Left ventricle myocardium superior (tissue), 1 donor: ENCODE measurements at regions not wholly inside any gene's neighbourhood (a gene's known extent, or its start where the extent isn't known, plus 50 kb on each side); places are given as distances from the start of the nearest gene placed in this dataset.

Source experiments
- ATAC-seq: fragments of 200-7000 bp; cut with Tn5 transposase; one replicate; pipeline ENCODE4 v1.9.1; 2020; ENCODE audit warnings: mild to moderate bottlenecking, moderate library complexity
- DNase-seq: peaks from one replicate; pipeline ENCODE4 v3.0.0-alpha.2; 2020
- intact Hi-C: fragments of 100-400 bp; cut with micrococcal nuclease; formaldehyde crosslinking; loops from one replicate; pipeline ENCODE4 v1.11.0; 2022
- donor health status: DM: no; HTN: yes; CAD: no; lungs with severe emphysema.

DNA sequence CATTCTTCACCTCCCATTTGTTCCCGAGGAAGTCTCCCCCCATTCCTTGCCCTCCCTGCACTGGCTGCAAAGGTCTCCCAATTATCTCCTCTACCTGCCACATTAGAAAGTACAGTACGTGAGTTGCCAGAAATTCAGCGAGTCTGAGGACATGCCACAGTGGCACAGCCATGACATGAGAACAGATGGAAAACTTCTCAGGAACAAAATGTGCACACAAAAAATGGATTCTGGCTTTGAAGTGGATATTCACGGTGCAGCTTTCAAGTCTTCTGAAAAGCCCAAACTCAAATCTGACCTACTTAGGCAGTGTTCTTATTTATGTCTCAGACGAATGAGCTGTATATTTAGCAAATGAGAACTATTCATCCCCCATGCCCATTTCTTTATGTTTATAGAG, 269.1 kb upstream of the ARID1B start:
- intact Hi-C loops = no loop called here
- no peak for DNase-seq
- no peak for ATAC-seq

DNA sequence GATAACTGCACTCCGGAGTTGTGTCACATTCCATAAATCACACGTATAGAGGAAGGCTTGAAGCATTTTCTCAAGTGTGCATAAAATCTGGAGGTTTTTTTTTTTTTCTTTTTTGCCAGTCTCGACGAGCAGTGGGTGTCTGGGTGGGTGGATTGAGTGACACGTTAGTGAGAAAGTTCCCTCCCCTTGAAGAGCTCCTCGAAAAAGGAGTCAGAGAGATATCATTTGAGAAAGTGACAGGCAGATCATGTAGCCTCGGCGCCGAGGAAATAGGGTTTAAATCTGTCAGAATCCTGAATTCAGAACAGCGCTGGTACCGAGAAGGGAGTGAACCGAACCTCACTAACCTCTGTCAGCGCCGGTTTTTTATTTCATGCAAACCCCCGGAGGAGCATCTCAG, 269.5 kb upstream of the ARID1B start:
- ATAC-seq = no peak
- intact Hi-C loops = no loop called here

DNA sequence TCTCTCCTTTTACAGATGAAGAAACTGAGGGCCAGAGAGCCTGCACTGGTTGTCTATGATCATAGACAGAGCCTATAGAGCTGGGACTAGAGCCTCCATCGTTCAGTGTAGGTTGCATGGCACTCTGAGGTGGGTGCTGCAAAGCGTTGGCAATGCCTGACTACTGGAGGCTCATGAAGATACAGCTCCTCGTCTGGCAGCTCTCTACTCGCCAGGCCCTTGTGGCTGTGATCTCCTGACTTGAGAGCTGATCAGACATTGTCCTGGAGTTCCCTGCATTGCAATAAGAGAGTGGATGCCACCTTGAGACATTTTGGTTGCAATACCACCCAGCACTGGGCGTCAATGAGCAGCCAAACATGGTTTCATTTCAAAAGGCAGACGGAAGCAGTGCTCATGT, 270.1 kb upstream of the ARID1B start:
- ATAC-seq (no peak), DNase-seq (no peak)
- intact Hi-C loops = no loop called here

More for the DNA sequence above, 269.5 kb upstream of the ARID1B start:
- DNase-seq = no peak

DNA sequence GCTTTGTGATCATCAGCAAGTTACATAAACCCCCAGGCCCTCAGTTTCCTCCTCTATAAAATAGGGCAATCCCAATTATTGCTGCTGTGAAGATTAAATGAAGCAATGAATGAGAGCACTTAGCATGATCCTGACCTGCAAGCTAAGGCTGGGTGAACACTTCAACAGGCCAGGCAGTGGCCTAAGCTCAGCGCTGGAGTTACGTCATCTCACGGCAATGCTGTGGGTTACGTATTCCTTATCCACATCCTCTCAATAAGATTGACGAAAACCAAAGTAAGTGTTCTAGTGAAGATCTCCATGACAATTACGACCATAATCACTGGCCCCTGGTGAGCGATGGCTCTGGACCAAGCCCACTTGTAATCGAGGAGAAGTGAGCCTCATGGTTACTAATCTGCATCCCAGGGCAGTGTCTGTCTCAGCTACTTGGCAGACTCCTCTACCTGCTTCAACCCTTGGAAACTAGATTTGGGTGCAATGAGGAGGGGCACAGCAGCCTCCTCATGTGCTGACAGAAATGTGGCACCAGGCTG, 274.1 kb upstream of the ARID1B start:
- no peak for DNase-seq
- ATAC-seq = no peak
- intact Hi-C loops = no loop called here

- no peak for ATAC-seq
- no peak for DNase-seq
- intact Hi-C loops = no loop called here
Observed at GRCh38 chr6:156497618-156498017, 279.6 kb upstream of the ARID1B start.

- ATAC-seq (no peak), DNase-seq (no peak)
- intact Hi-C loops = no loop called here
Observed at GRCh38 chr6:156487877-156488276, 289.3 kb upstream of the ARID1B start.

DNA sequence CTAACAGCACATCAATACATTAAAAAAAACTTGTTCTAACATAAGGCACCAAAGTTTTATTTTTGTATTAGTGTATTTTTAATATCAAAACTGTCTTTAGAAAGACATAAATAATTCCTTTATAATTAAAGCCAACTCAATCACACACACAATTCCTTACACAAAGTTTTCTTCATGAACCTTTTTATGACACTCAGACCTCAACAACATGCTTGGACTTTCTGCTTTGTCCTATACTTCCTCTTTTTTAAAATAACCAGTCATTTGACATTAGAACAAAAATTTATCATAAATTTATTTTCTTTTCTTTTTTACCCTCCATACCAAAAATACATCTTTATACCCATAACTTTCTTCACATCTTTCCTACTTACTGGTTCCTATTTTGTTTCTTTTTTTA, 292.0 kb upstream of the ARID1B start:
- intact Hi-C loops = no loop called here
- ATAC-seq = no peak
- no peak for DNase-seq

DNA sequence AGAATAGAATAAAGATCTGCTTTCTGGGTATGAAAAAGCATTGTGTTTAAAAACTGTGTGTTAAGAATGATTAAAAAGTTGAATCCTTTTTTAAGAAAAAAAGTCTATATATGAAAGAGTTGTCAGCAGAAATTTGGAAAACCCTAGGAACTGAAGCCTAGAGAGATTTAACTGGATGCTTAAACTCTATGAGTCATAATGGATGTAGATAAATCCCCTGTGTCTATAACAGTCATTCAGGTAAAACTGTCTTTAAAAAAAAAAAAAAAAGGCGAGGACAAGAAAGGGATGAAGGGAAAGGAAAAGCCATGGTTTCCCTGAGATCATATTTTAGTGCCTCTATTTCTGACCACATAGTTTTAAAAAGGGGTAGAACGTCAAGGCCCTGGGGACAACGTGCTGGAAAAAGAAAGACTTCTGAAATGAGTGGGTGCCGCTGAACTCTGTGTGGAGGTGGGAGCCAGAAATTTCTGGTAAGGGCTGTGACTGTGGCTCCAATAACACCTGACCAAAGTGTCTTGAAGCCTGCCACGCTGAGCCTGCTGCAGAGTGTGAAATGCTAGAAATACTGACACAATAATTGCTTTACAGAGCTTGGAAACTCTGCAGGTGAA, 302.6 kb upstream of the ARID1B start:
- DNase-seq (no peak), ATAC-seq (no peak)
- intact Hi-C loops = no loop called here

GRCh38 chr6:156471000-156471399, 306.2 kb upstream of the ARID1B start:
- ATAC-seq = no peak
- intact Hi-C loops = no loop called here
- DNase-seq = no peak

DNA sequence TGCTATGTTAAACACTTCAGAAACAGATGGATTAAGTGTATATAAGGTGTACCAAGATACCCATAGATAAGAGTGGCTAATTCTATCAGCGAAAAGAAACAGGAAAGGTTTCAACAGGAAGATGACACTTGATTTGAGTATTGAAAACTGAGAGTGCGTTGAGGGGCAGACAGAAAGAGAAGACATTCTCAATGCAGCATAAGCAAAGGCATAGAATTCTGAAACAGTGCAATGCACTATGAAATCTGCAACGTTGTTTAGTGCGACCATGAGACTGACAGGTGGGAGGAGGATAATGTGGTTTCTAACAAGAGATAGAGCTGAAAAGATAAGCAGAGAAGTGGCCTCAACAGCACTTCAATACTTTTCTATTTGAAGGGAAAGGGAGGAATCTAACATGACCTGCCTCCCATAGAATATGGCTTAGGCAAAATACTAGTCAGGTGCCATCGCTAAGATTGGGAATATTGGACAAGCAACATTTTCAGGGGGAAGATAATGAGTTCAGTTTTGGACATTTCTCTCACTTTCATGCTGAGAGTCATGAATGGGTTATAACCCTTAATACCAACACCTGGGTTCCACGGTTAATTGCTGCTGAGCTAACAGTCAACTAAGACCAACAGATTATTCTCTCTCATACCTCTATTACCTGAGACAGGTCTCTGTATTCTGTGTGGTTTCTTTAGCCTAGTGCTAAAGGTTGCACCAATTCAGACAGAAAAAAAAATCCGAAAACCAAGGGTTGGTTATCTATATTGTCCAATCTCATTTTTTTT, 312.9 kb upstream of the ARID1B start:
- no peak for ATAC-seq
- no peak for DNase-seq
- intact Hi-C loops = no loop called here

GRCh38 chr6:156461647-156462046, 315.5 kb upstream of the ARID1B start:
- ATAC-seq (no peak), DNase-seq (no peak)
- intact Hi-C loops = no loop called here

- DNase-seq (no peak), ATAC-seq (no peak)
- intact Hi-C loops = no loop called here
Observed at GRCh38 chr6:156457601-156458000, 319.6 kb upstream of the ARID1B start.

DNA sequence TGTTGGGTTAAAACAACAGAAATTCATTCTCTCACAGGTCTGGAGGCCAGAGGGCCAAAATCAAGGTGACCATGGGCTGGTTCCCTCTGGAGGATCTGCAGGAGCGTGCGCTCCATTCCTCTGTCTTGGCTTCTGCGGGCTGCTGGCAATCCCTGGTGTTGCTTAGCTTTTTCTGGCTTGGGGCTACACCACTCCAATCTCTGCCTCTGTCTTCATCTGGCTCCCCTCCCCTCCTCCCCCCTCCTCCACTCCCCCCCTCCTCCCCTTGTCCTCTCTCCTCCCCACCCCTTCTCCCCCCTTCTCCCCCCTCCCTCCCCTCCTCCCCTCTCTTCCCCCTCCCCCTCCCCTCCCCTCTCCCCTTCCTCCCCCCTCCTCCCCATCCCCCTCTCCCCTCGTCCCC, 321.3 kb upstream of the ARID1B start:
- ATAC-seq (no peak), DNase-seq (no peak)
- intact Hi-C loops = no loop called here

DNA sequence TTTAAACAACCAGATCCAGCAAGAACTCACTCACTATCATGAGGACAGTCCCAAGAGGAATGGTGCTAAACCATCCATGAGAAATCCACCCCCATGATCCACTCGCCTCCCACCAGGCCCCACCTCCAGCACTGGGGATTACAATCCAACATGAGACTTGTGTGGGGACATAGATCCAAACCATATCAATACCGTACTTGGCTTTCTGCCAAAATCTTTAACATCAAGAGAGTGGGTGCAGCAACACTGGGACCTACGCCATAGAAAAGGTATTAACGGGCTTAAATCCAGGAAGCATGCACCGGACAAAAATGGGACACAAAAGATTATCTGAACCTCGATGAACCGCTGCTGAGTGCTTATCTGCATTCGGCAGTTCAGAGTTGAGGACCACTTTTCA, 322.3 kb upstream of the ARID1B start:
- no peak for DNase-seq
- no peak for ATAC-seq
- intact Hi-C loops = no loop called here

DNA sequence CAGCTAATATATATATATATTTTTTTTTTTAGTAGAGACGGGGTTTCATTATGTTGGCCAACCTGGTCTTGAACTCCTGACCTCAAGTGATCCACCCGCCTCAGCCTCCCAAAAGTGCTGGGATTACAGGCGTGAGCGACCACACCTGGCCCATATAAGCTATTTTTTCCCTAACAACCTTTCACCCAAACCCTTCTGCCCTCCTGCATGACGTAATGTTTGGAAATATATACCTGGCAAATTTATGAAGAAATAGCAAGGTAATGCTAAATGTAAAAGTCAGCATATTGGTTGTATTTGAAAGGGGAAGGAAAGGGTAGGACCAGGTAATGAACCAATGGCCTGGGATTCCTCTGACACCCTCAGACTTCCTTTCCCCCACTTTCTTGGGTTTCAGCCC, 325.5 kb upstream of the ARID1B start:
- DNase-seq (no peak), ATAC-seq (no peak)
- intact Hi-C loops = no loop called here

GRCh38 chr6:156451088-156451487, 326.1 kb upstream of the ARID1B start:
- DNase-seq (no peak), ATAC-seq (no peak)
- intact Hi-C loops = no loop called here

GRCh38 chr6:156450421-156450820, 326.8 kb upstream of the ARID1B start:
- intact Hi-C loops = no loop called here
- DNase-seq (no peak), ATAC-seq (no peak)

- ATAC-seq = peak; percentile 17
- DNase-seq = no peak
- intact Hi-C loops = no loop called here
Observed at GRCh38 chr6:156449569-156449968, 327.6 kb upstream of the ARID1B start.

GRCh38 chr6:156449128-156449527, 328.1 kb upstream of the ARID1B start:
- ATAC-seq (peak; percentile 89), DNase-seq (no peak)
- intact Hi-C loops = no loop called here

DNA sequence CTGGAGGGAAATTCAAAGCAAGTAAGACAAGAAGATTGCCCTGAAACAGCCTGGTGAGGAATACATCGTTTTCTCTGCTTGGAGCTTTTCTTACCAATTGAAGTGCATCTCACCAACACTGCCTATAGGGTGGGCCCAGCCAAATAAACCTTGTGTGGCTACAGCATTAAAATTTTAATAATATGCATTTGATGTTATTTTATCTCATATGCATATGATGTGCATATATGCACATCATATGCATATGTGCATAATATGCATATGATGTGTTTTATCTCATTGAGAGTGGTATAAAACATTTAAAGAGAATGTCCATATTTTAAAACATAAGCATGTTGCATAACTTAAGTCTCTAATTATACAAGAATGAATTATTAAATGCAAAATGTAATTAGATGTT, 328.6 kb upstream of the ARID1B start:
- intact Hi-C loops = no loop called here
- DNase-seq (no peak), ATAC-seq (no peak)

DNA sequence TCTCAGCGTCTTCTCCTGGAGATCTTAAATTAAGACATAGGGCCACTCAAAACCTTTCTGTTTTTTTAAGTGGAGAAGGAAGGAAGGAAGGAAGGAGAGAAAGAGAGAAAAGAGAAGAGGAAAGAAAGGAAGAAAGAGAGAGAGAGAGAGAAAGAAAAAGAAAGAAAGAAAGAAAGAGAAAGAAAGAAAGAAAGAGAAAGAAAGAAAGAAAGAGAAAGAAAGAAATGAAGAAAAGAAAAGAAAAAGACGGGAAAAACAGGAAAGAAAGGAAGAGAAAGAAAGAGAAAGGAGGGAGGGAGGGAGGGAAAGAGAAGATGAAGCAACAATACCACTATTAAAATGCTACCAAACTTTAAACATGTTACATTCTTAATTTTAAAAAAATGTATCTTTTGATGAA, 336.5 kb upstream of the ARID1B start:
- no peak for ATAC-seq
- no peak for DNase-seq
- intact Hi-C loops = no loop called here
